ENCODE measurements at regions not wholly inside any gene's neighbourhood (a gene's known extent, or its start where the extent isn't known, plus 50 kb on each side); places are given as distances from the start of the nearest gene placed in this dataset.

GRCh38 chr4:58606303-58606702, 1496.1 kb upstream of the IGFBP7 start:
- TF ChIP-seq, protein P1, sequence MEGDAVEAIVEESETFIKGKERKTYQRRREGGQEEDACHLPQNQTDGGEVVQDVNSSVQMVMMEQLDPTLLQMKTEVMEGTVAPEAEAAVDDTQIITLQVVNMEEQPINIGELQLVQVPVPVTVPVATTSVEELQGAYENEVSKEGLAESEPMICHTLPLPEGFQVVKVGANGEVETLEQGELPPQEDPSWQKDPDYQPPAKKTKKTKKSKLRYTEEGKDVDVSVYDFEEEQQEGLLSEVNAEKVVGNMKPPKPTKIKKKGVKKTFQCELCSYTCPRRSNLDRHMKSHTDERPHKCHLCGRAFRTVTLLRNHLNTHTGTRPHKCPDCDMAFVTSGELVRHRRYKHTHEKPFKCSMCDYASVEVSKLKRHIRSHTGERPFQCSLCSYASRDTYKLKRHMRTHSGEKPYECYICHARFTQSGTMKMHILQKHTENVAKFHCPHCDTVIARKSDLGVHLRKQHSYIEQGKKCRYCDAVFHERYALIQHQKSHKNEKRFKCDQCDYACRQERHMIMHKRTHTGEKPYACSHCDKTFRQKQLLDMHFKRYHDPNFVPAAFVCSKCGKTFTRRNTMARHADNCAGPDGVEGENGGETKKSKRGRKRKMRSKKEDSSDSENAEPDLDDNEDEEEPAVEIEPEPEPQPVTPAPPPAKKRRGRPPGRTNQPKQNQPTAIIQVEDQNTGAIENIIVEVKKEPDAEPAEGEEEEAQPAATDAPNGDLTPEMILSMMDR (conservative IDR thresholded peaks at IDR 0.05; ENCODE audit: low read length): no peak
- no peak for TF ChIP-seq EZH2phosphoT487 (IDR thresholded peaks at IDR 0.05; ENCODE audit: borderline replicate concordance, low read depth, low read length)
